GM12891 (cell line): ENCODE measurements at regions not wholly inside any gene's neighbourhood (a gene's known extent, or its start where the extent isn't known, plus 50 kb on each side); places are given as distances from the start of the nearest gene placed in this dataset.

Experiments used
- DNase-seq: peaks from one replicate; pipeline ENCODE4 v3.0.0; 2011; ENCODE audit warnings: low spot score; ENCODE audit not compliant: insufficient read length
- FAIRE-seq: peaks from 2 replicates; lab custom pipeline; 2011; peaks lifted over from hg19 to GRCh38; lab: Jason Lieb, UNC
- PAX5 ChIP-seq: IDR thresholded peaks from 2 replicates; pipeline ENCODE4 v1.6.1; 2011; ENCODE audit warnings: low read length, moderate library complexity, mild to moderate bottlenecking; ENCODE audit not compliant: insufficient read depth, severe bottlenecking
- POLR2A ChIP-seq: IDR thresholded peaks from 2 replicates; pipeline ENCODE4 v1.6.1; 2011; ENCODE audit warnings: low read depth, low read length, control low read depth
- POLR2AphosphoS5 ChIP-seq: IDR thresholded peaks from 2 replicates; pipeline ENCODE4 v1.6.1; 2011; ENCODE audit warnings: low read depth, low read length, control low read depth
- POU2F2 ChIP-seq: IDR thresholded peaks from 2 replicates; pipeline ENCODE4 v1.6.1; 2011; ENCODE audit warnings: low read depth, mild to moderate bottlenecking, control low read depth, low read length, moderate library complexity
- SPI1 ChIP-seq: IDR thresholded peaks from 2 replicates; pipeline ENCODE4 v1.6.1; 2011; ENCODE audit warnings: low read depth, low read length, control low read depth
- TAF1 ChIP-seq: IDR thresholded peaks from 2 replicates; pipeline ENCODE4 v1.6.1; 2011; ENCODE audit warnings: low read depth, low read length, control low read depth

- no peak for FAIRE-seq
- TF ChIP-seq POLR2A (no peak), SPI1 (no peak), POU2F2 (no peak), TAF1 (no peak), POLR2AphosphoS5 (no peak), PAX5 (no peak)
- no peak for DNase-seq
Measured at GRCh38 chr2:164006704-164007103, 270.9 kb upstream of the FIGN start.

GRCh38 chr2:164000176-164000575, 264.4 kb upstream of the FIGN start:
- no peak for DNase-seq
- no peak for FAIRE-seq
- TF ChIP-seq SPI1 (no peak), POLR2A (no peak), POU2F2 (no peak), PAX5 (no peak), POLR2AphosphoS5 (no peak), TAF1 (no peak)

GRCh38 chr2:163997466-163997865, 261.7 kb upstream of the FIGN start:
- TF ChIP-seq POLR2AphosphoS5 (no peak), POU2F2 (no peak), PAX5 (no peak), TAF1 (no peak), SPI1 (no peak), POLR2A (no peak)
- DNase-seq (no peak), FAIRE-seq (no peak)

GRCh38 chr2:163990541-163990940, 254.7 kb upstream of the FIGN start:
- FAIRE-seq (no peak), DNase-seq (no peak)
- no peak for TF ChIP-seq TAF1
- no peak for TF ChIP-seq POLR2AphosphoS5
- no peak for TF ChIP-seq POLR2A
- no peak for TF ChIP-seq PAX5
- no peak for TF ChIP-seq POU2F2
- no peak for TF ChIP-seq SPI1

GRCh38 chr2:163990101-163990500, 254.3 kb upstream of the FIGN start:
- FAIRE-seq = no peak
- TF ChIP-seq TAF1 (no peak), POLR2AphosphoS5 (no peak), POU2F2 (no peak), PAX5 (no peak), SPI1 (no peak), POLR2A (no peak)
- no peak for DNase-seq

GRCh38 chr2:163987175-163987940, 251.6 kb upstream of the FIGN start:
- FAIRE-seq = no peak
- no peak for TF ChIP-seq POU2F2
- no peak for DNase-seq

- TF ChIP-seq POLR2AphosphoS5 (no peak), PAX5 (no peak), POU2F2 (no peak)
- DNase-seq = no peak
- FAIRE-seq = no peak
Measured at GRCh38 chr2:163984986-163985385, 249.2 kb upstream of the FIGN start.

GRCh38 chr2:163983911-163984310, 248.1 kb upstream of the FIGN start:
- no peak for FAIRE-seq
- DNase-seq = no peak
- TF ChIP-seq SPI1 (no peak), TAF1 (no peak), POLR2AphosphoS5 (no peak), PAX5 (no peak), POLR2A (no peak), POU2F2 (no peak)

GRCh38 chr2:163982938-163983337, 247.1 kb upstream of the FIGN start:
- DNase-seq (no peak), FAIRE-seq (no peak)
- TF ChIP-seq POU2F2 (no peak), SPI1 (no peak), POLR2A (no peak), POLR2AphosphoS5 (no peak), PAX5 (no peak), TAF1 (no peak)

GRCh38 chr2:163974766-163975165, 239.0 kb upstream of the FIGN start:
- DNase-seq = no peak
- no peak for TF ChIP-seq POLR2A
- no peak for TF ChIP-seq POU2F2
- TF ChIP-seq PAX5 = no peak
- TF ChIP-seq TAF1 = no peak
- no peak for TF ChIP-seq SPI1
- TF ChIP-seq POLR2AphosphoS5 = no peak
- FAIRE-seq = no peak
